NCI-H82 (cell line): ENCODE measurements at regions not wholly inside any gene's neighbourhood (a gene's known extent, or its start where the extent isn't known, plus 50 kb on each side); places are given as distances from the start of the nearest gene placed in this dataset.

Source experiments
- DNase-seq: peaks from one replicate; lab custom pipeline; 2025; lab: John Stamatoyannopoulos, UW

- no peak for DNase-seq
Observed at GRCh38 chr6:63371104-63371715, 51.4 kb upstream of the LGSN start.

- DNase-seq, result no peak
Observed at GRCh38 chr6:63372951-63373533, 53.3 kb upstream of the LGSN start.

GRCh38 chr6:63389191-63389844 lies 69.5 kb upstream of the LGSN start:
- no peak for DNase-seq

- DNase-seq, result no peak
Observed at GRCh38 chr6:63391203-63391970, 71.6 kb upstream of the LGSN start.

GRCh38 chr6:63392092-63392724 lies 72.4 kb upstream of the LGSN start:
- no peak for DNase-seq

GRCh38 chr6:63394656-63395308 lies 75.0 kb upstream of the LGSN start:
- DNase-seq, result no peak

GRCh38 chr6:63395381-63395780 lies 75.6 kb upstream of the LGSN start:
- no peak for DNase-seq

- DNase-seq, result no peak
Observed at GRCh38 chr6:63403725-63404124, 83.9 kb upstream of the LGSN start.

- no peak for DNase-seq
Observed at GRCh38 chr6:63410435-63411426, 90.9 kb upstream of the LGSN start.

- no peak for DNase-seq
Observed at GRCh38 chr6:63415286-63415685, 95.5 kb upstream of the LGSN start.

- no peak for DNase-seq
Observed at GRCh38 chr6:63418741-63419140, 99.0 kb upstream of the LGSN start.

- no peak for DNase-seq
Observed at GRCh38 chr6:63424636-63425035, 104.9 kb upstream of the LGSN start.

- DNase-seq, result no peak
Observed at GRCh38 chr6:63425493-63425892, 105.7 kb upstream of the LGSN start.

GRCh38 chr6:63426844-63427243 lies 107.1 kb upstream of the LGSN start:
- DNase-seq, result no peak

- DNase-seq, result no peak
Observed at GRCh38 chr6:63427951-63428350, 108.2 kb upstream of the LGSN start.

GRCh38 chr6:63430985-63431519 lies 111.3 kb upstream of the LGSN start:
- no peak for DNase-seq

GRCh38 chr6:63434943-63435342 lies 115.2 kb upstream of the LGSN start:
- DNase-seq, result no peak

GRCh38 chr6:63436356-63436755 lies 116.6 kb upstream of the LGSN start:
- no peak for DNase-seq

- DNase-seq, result no peak
Observed at GRCh38 chr6:63437058-63437457, 117.3 kb upstream of the LGSN start.

- DNase-seq, result no peak
Observed at GRCh38 chr6:63440057-63440456, 120.3 kb upstream of the LGSN start.
